ENCODE measurements at regions not wholly inside any gene's neighbourhood (a gene's known extent, or its start where the extent isn't known, plus 50 kb on each side); places are given as distances from the start of the nearest gene placed in this dataset.

DNA sequence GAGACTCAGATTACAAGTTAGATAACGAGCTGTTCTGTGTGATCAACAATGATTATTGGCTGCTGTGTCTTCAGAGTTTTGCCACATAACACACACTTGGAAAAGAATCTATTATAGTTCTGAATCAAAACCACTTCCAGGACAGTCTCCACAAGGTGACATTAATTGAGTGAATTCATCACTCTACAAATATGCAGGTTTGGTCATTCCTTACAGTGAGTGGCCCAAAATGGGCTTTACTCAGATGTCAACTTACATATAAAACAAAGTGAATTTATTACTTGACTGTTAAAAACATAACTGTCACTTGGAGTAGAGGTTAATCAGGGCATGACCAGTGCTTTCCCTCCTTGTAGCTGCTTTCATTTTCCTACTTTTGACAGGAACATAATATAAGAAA is 984.3 kb downstream of the REEP3 start:
- intact Hi-C loops (cut with DNase I), result no loop called here
- TF ChIP-seq POLR2A (IDR thresholded peaks at IDR 0.05), result no peak
- TF ChIP-seq, protein P1, sequence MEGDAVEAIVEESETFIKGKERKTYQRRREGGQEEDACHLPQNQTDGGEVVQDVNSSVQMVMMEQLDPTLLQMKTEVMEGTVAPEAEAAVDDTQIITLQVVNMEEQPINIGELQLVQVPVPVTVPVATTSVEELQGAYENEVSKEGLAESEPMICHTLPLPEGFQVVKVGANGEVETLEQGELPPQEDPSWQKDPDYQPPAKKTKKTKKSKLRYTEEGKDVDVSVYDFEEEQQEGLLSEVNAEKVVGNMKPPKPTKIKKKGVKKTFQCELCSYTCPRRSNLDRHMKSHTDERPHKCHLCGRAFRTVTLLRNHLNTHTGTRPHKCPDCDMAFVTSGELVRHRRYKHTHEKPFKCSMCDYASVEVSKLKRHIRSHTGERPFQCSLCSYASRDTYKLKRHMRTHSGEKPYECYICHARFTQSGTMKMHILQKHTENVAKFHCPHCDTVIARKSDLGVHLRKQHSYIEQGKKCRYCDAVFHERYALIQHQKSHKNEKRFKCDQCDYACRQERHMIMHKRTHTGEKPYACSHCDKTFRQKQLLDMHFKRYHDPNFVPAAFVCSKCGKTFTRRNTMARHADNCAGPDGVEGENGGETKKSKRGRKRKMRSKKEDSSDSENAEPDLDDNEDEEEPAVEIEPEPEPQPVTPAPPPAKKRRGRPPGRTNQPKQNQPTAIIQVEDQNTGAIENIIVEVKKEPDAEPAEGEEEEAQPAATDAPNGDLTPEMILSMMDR (IDR thresholded peaks at IDR 0.05), result no peak
- no peak overlapping the region for H3K27ac ChIP-seq
- no peaks in the 10 kb centered on the region for H3K9me3 ChIP-seq
- H3K27me3 ChIP-seq, result no peaks in the 10 kb centered on the region
- no peaks in the 10 kb centered on the region for H3K4me1 ChIP-seq
- H3K4me3 ChIP-seq, result no peak overlapping the region
- DNase-seq (no peak), ATAC-seq (no peak)
- no peaks in the 10 kb centered on the region for H3K36me3 ChIP-seq (replicated peaks in 1 of 2; ENCODE audit: insufficient read depth in 1 of 2, low read depth in 2 of 2)
- WGBS, 2 donors, result 52 to 58% methylated on average over 1 of the region's 1 CpG

DNA sequence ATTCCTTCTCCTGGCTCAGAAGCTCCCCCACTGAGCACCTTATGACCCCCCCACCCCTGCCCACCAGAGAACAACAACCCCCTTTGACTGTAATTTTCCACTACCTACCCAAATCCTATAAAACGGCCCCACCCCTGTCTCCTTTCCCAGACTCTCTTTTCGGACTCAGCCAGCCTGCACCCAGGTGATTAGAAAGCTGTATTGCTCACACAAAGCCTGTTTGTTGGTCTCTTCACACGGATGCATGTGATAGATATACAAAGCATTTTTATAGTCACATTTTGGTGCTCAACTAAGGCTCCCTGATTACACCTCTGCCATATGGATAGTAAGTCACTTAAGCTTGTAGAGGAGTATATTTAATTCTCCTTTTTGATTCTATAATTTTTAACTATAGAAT is 985.8 kb downstream of the REEP3 start:
- Histone ChIP-seq H3K9me3 (no peaks in the 10 kb centered on the region), H3K27me3 (no peaks in the 10 kb centered on the region), H3K36me3 (replicated peaks in 1 of 2; ENCODE audit: insufficient read depth in 1 of 2, low read depth in 2 of 2) (no peaks in the 10 kb centered on the region), H3K4me3 (no peak overlapping the region), H3K4me1 (no peaks in the 10 kb centered on the region), H3K27ac (no peak overlapping the region)
- DNase-seq (no peak), ATAC-seq (no peak)
- intact Hi-C loops (cut with DNase I), result no loop called here
- WGBS, 2 donors, result 67 to 74% methylated on average over 3 of the region's 3 CpGs
- TF ChIP-seq, protein P1 (IDR thresholded peaks at IDR 0.05), result no peak
- TF ChIP-seq POLR2A (IDR thresholded peaks at IDR 0.05), result no peak

DNA sequence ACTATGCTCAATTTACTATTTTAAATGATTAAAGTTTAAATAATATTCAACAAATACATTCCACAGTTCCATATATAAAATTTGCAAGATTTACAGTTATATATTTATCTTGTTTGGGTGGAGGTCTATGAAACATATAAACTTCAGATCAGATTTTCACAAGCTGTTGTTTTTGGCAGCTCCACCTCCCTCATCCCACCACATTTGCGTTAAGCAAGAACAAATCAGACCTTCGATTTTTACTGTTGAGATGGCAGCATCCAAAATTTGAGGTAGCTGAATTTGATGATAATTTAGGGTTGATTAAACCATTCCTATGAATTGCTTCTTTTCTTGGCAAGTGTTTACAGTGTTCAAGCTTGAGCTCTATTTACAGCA is 986.4 kb downstream of the REEP3 start:
- no peak for TF ChIP-seq POLR2A (IDR thresholded peaks at IDR 0.05)
- TF ChIP-seq, protein P1 (IDR thresholded peaks at IDR 0.05), result no peak

DNA sequence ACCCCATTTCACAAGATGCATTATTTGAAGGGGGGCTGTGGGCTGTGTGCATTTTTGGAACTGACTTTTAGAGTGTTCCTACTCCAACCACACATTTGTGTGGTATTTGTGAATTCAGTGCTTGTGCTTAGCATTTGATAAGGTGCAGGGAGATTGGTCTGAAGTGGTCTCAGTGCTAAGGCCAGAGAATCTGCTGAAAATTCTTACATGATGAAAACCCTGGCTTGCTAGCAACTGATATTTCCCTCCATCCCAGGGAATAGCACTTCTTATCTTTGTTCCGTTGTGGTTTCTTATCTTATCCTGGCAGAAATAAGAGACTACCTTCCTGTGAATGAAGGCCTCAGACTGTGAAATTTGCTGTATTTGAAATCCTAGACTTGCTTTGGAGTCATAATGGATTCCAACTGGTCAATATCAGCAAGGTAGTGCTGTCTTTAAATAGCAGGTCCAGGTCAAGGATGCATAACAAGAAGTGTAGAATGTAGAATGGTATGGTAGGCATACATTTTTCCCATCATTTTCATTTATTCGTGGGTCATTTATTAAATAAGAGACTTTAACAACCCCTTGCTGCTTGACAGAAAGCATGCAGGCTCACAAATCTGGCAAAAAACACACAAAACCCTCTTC is 986.9 kb downstream of the REEP3 start:
- TF ChIP-seq, protein P1 (IDR thresholded peaks at IDR 0.05), result no peak
- TF ChIP-seq POLR2A (IDR thresholded peaks at IDR 0.05), result no peak
- H3K36me3 ChIP-seq (replicated peaks in 1 of 2; ENCODE audit: insufficient read depth in 1 of 2, low read depth in 2 of 2), result no peaks in the 10 kb centered on the region
- DNase-seq (no peak), ATAC-seq (no peak)
- no peaks in the 10 kb centered on the region for H3K9me3 ChIP-seq
- H3K27ac ChIP-seq, result no peak overlapping the region
- H3K4me3 ChIP-seq, result no peak overlapping the region
- WGBS, 2 donors, result 23 to 29% methylated on average over 2 of the region's 2 CpGs
- intact Hi-C loops (cut with DNase I), result no loop called here
- H3K27me3 ChIP-seq, result no peaks in the 10 kb centered on the region
- no peaks in the 10 kb centered on the region for H3K4me1 ChIP-seq

More for the DNA sequence above, 986.4 kb downstream of the REEP3 start:
- Histone ChIP-seq H3K27me3 (no peaks in the 10 kb centered on the region), H3K9me3 (no peaks in the 10 kb centered on the region), H3K4me1 (no peaks in the 10 kb centered on the region), H3K4me3 (no peak overlapping the region), H3K27ac (no peak overlapping the region), H3K36me3 (replicated peaks in 1 of 2; ENCODE audit: insufficient read depth in 1 of 2, low read depth in 2 of 2) (no peaks in the 10 kb centered on the region)
- DNase-seq (no peak), ATAC-seq (no peak)
- intact Hi-C loops (cut with DNase I), result no loop called here
- 63 to 67% methylated on average over 2 of the region's 2 CpGs for WGBS, 2 donors

DNA sequence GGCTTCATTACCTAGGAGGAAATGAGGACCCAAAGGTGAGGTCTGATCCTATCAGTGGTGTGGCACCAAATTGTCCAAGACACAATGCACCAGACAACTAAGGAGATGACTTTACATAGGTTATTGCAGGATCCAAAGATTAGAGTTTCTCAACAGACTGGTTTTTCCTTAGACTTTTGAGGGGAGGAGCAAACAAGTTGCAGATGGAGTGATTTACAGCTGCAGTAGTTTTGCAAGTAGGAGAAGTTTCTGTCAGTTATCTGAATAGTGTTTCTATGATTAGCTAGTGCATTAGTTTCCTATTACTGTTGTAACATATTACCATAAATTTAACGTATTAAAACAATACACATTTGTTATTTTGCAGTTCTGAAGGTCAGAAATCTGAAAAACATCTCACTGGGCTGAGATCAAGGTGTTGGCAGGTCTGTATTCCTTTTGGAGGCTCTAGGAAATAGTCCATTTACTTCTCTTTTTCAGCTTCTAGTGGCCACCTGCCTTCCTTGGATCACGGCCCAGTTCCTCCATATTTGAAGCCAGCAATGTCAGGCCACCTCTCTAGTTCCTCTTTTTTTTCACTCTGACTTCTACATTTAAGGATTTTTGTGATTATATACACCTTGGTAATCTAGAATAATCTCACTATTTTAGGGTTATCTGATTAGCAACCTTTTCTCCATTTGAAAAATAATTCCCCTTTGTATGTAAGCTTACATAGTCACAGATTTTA is 994.9 kb downstream of the REEP3 start:
- TF ChIP-seq POLR2A (IDR thresholded peaks at IDR 0.05), result no peak
- ATAC-seq (no peak), DNase-seq (peak in 1 of 4 donors; percentile 7)
- intact Hi-C loops (cut with DNase I), result no loop called here
- WGBS, 2 donors, result 42 to 64% methylated on average over 2 of the region's 2 CpGs
- Histone ChIP-seq H3K36me3 (replicated peaks in 1 of 2; ENCODE audit: insufficient read depth in 1 of 2, low read depth in 2 of 2) (no peaks in the 10 kb centered on the region), H3K27ac (no peak overlapping the region), H3K4me3 (no peak overlapping the region), H3K9me3 (no peaks in the 10 kb centered on the region), H3K4me1 (no peaks in the 10 kb centered on the region), H3K27me3 (no peaks in the 10 kb centered on the region)

Measured in body of pancreas (tissue), 4 donors.